ENCODE measurements at regions not wholly inside any gene's neighbourhood (a gene's known extent, or its start where the extent isn't known, plus 50 kb on each side); places are given as distances from the start of the nearest gene placed in this dataset.

GRCh38 chr3:124615896-124616543 is 114.2 kb upstream of the UMPS start:
- Histone ChIP-seq H4K20me1 (ENCODE audit: insufficient read depth) (no peaks in the 10 kb centered on the region), H3K4me2 (no peak overlapping the region), H3K9me3 (ENCODE audit: insufficient read depth, low read depth) (no peaks in the 10 kb centered on the region), H3K4me3 (no peak overlapping the region), H3K4me1 (replicated peaks; ENCODE audit: insufficient read depth) (peaks cover 11% of the 10 kb centered on the region), H3K9me2 (ENCODE audit: insufficient read depth) (no peaks in the 10 kb centered on the region), H3K36me3 (ENCODE audit: low read depth) (no peaks in the 10 kb centered on the region), H3F3A (ENCODE audit: insufficient read depth, low read depth) (no peaks in the 10 kb centered on the region), H2AFZ (no peak overlapping the region), H3K79me2 (ENCODE audit: low read depth) (no peaks in the 10 kb centered on the region), H3K27ac (no peak overlapping the region), H3K27me3 (ENCODE audit: insufficient read depth, low read depth) (no peaks in the 10 kb centered on the region)
- TF ChIP-seq EZH2 (IDR thresholded peaks at IDR 0.05; ENCODE audit: low read depth), result no peak
- TF ChIP-seq CTCF (conservative IDR thresholded peaks at IDR 0.05), result no peak
- no TSS peak for BruUV-seq (replicated peaks)
- DNase-seq, result no peak
- CTCF ChIA-PET, result no interaction called here
- intact Hi-C loops (cut with micrococcal nuclease; ENCODE audit: unreplicated experiment), result no loop called here
- POLR2A ChIA-PET (ENCODE audit: unreplicated experiment), result no interaction called here

GRCh38 chr3:124617177-124617576 is 113.1 kb upstream of the UMPS start:
- POLR2A ChIA-PET (ENCODE audit: unreplicated experiment), result interaction anchor here (0.6 kb wide), 1 partner anchor 10 kb away, joined by 7 read pairs; no protein-coding TSS in a partner anchor
- Histone ChIP-seq H3K27me3 (ENCODE audit: insufficient read depth, low read depth) (no peaks in the 10 kb centered on the region), H3K27ac (no peak overlapping the region), H3K4me3 (no peak overlapping the region), H3K36me3 (ENCODE audit: low read depth) (no peaks in the 10 kb centered on the region), H3K79me2 (ENCODE audit: low read depth) (no peaks in the 10 kb centered on the region), H3K4me1 (replicated peaks; ENCODE audit: insufficient read depth) (peaks cover 12% of the 10 kb centered on the region), H2AFZ (no peak overlapping the region), H3K9me2 (ENCODE audit: insufficient read depth) (no peaks in the 10 kb centered on the region), H3F3A (ENCODE audit: insufficient read depth, low read depth) (no peaks in the 10 kb centered on the region), H3K4me2 (no peak overlapping the region), H3K9me3 (ENCODE audit: insufficient read depth, low read depth) (no peaks in the 10 kb centered on the region), H4K20me1 (ENCODE audit: insufficient read depth) (no peaks in the 10 kb centered on the region)
- no peak for DNase-seq
- BruUV-seq (replicated peaks), result no TSS peak
- no peak for TF ChIP-seq EZH2 (IDR thresholded peaks at IDR 0.05; ENCODE audit: low read depth)
- CTCF ChIA-PET, result no interaction called here
- intact Hi-C loops (cut with micrococcal nuclease; ENCODE audit: unreplicated experiment), result no loop called here

- no peak for TF ChIP-seq EZH2 (IDR thresholded peaks at IDR 0.05; ENCODE audit: low read depth)
- no peak for TF ChIP-seq CTCF (conservative IDR thresholded peaks at IDR 0.05)
- DNase-seq, result no peak
- H3K4me3 ChIP-seq, result no peak overlapping the region
- no peak overlapping the region for H3K27ac ChIP-seq
- no peaks in the 10 kb centered on the region for H3K27me3 ChIP-seq (ENCODE audit: insufficient read depth, low read depth)
- no peaks in the 10 kb centered on the region for H4K20me1 ChIP-seq (ENCODE audit: insufficient read depth)
- no TSS peak for BruUV-seq (replicated peaks)
- peaks cover 12% of the 10 kb centered on the region for H3K4me1 ChIP-seq (replicated peaks; ENCODE audit: insufficient read depth)
- H3K9me2 ChIP-seq (ENCODE audit: insufficient read depth), result no peaks in the 10 kb centered on the region
- H3K79me2 ChIP-seq (ENCODE audit: low read depth), result no peaks in the 10 kb centered on the region
- POLR2A ChIA-PET (ENCODE audit: unreplicated experiment), result no interaction called here
- CTCF ChIA-PET, result interaction anchor here (1.0 to 1.3 kb wide), 2 partner anchors 54 to 69 kb away, joined by 3 to 6 read pairs; no protein-coding TSS in a partner anchor
- H3K36me3 ChIP-seq (ENCODE audit: low read depth), result no peaks in the 10 kb centered on the region
- no peaks in the 10 kb centered on the region for H3K9me3 ChIP-seq (ENCODE audit: insufficient read depth, low read depth)
- H2AFZ ChIP-seq, result no peak overlapping the region
- H3K4me2 ChIP-seq, result peak overlapping the region; percentile 43
- no peaks in the 10 kb centered on the region for H3F3A ChIP-seq (ENCODE audit: insufficient read depth, low read depth)
- intact Hi-C loops (cut with micrococcal nuclease; ENCODE audit: unreplicated experiment), result loop anchor here (1.0 to 2.0 kb wide), 2 partner anchors 19 to 69 kb away; no protein-coding TSS in a partner anchor
Measured at GRCh38 chr3:124619887-124620599, 110.2 kb upstream of the UMPS start.
